ENCODE measurements at regions not wholly inside any gene's neighbourhood (a gene's known extent, or its start where the extent isn't known, plus 50 kb on each side); places are given as distances from the start of the nearest gene placed in this dataset.

- Histone ChIP-seq H2AK5ac (ENCODE audit: low read depth, low read length) (no peak overlapping the region), H3K14ac (ENCODE audit: insufficient read length) (no peak overlapping the region), H3K27ac (ENCODE audit: low read depth, low read length) (no peak overlapping the region), H3K79me1 (ENCODE audit: low read depth, low read length) (no peaks in the 10 kb centered on the region), H2AFZ (ENCODE audit: low read length) (no peak overlapping the region), H2BK20ac (ENCODE audit: low read length) (no peak overlapping the region), H2BK12ac (ENCODE audit: low read depth, low read length) (no peak overlapping the region), H4K5ac (ENCODE audit: insufficient read length, low read depth, low read length) (no peak overlapping the region), H3K4me3 (ENCODE audit: extremely low read depth in 1 of 4, insufficient read depth in 2 of 4, low read depth in 3 of 4, low read length in 4 of 4) (no peak overlapping the region), H3K79me2 (ENCODE audit: control insufficient read depth in 1 of 2, insufficient read depth in 2 of 2, low read length in 2 of 2) (no peaks in the 10 kb centered on the region), H4K8ac (ENCODE audit: extremely low read depth, insufficient read depth, low read length) (no peak overlapping the region), H3K4me2 (ENCODE audit: insufficient read depth in 1 of 2, low read depth in 2 of 2, low read length in 2 of 2) (no peak overlapping the region), H3K4ac (replicated peaks; ENCODE audit: insufficient read length, low read depth, low read length) (no peak overlapping the region), H2BK5ac (ENCODE audit: low read depth, low read length) (no peak overlapping the region), H3K9ac (replicated peaks in 1 of 4; ENCODE audit: extremely low read depth in 1 of 4, low read depth in 3 of 4, low read length in 3 of 4) (no peak overlapping the region), H2BK120ac (replicated peaks; ENCODE audit: low read depth, low read length) (no peak overlapping the region), H3K27me3 (replicated peaks in 1 of 4; ENCODE audit: control insufficient read depth in 3 of 4, extremely low read depth in 1 of 4, insufficient read depth in 3 of 4, low read length in 3 of 4) (no peaks in the 10 kb centered on the region), H3K9me3 (ENCODE audit: insufficient read depth in 2 of 2, low read depth in 1 of 2, low read length in 1 of 2) (peaks cover 4 to 11% of the 10 kb centered on the region in 2 experiments; a peak in 1 of 4 replicates), H2BK15ac (ENCODE audit: low read length) (no peak overlapping the region), H3K23ac (ENCODE audit: insufficient read length) (no peak overlapping the region), H3K56ac (replicated peaks; ENCODE audit: insufficient read length, low read depth, low read length) (no peak overlapping the region), H3K23me2 (ENCODE audit: low read depth, low read length) (no peaks in the 10 kb centered on the region), H3K4me1 (replicated peaks in 1 of 4; ENCODE audit: control insufficient read depth in 3 of 4, insufficient read depth in 4 of 4, low read length in 3 of 4) (peaks cover 0 to 4% (median 2%) of the 10 kb centered on the region in 4 experiments; a peak in 3 of 7 replicates), H4K20me1 (replicated peaks in 1 of 2; ENCODE audit: control insufficient read depth in 1 of 2, insufficient read depth in 2 of 2, low read length in 2 of 2) (no peaks in the 10 kb centered on the region), H3K18ac (ENCODE audit: extremely low read depth, low read length) (no peak overlapping the region), H3K36me3 (ENCODE audit: control insufficient read depth in 2 of 4, insufficient read depth in 4 of 4, low read length in 3 of 4) (peaks cover 0 to 4% (median 0%) of the 10 kb centered on the region in 4 experiments; a peak in 1 of 8 replicates), H4K91ac (replicated peaks; ENCODE audit: insufficient read length, low read length) (no peak overlapping the region)
- POLR2A ChIA-PET (ENCODE audit: partially characterized antibody) = interaction anchor here (0.8 to 1.3 kb wide), 4 partner anchors 9 to 101 kb away, joined by 3 to 4 read pairs (median 4); no protein-coding TSS in a partner anchor
- 79% methylated on average over 4 of the region's 4 CpGs; no CpG with 5 or more reads in 1 of the 2 experiments for WGBS, 2 experiments (ENCODE audit: extremely low coverage in 1 of 2, insufficient coverage in 1 of 2, insufficient read length in 1 of 2, insufficient replicate concordance in 2 of 2, low coverage in 1 of 2, low lambda C conversion rate in 2 of 2, missing lambda C conversion rate in 1 of 2)
- no peak for FAIRE-seq
- CTCF ChIA-PET (ENCODE audit: partially characterized antibody) = interaction anchor here (1.9 kb wide), 1 partner anchor 26 kb away, joined by 4 read pairs; no protein-coding TSS in a partner anchor
- DNase-seq (ENCODE audit: low read depth in 1 of 2, low spot score in 2 of 2) = no peak
- no peak for TF ChIP-seq ATF3 (IDR thresholded peaks at IDR 0.05; ENCODE audit: insufficient read depth, low read depth, low read length)
- TF ChIP-seq JUN (IDR thresholded peaks at IDR 0.05; ENCODE audit: low read depth, low read length) = no peak
- TF ChIP-seq CTCF (IDR thresholded peaks at IDR 0.05; ENCODE audit: control extremely low read depth in 1 of 3, insufficient read depth in 1 of 3, low read depth in 1 of 3, low read length in 3 of 3) = no peak
- TF ChIP-seq EZH2 (IDR thresholded peaks at IDR 0.05; ENCODE audit: low read depth, low read length, severe bottlenecking) = no peak
- TF ChIP-seq CTBP2 (IDR thresholded peaks at IDR 0.05; ENCODE audit: borderline replicate concordance, insufficient read depth, insufficient read length, low read length) = no peak
- no peak for TF ChIP-seq YY1 (IDR thresholded peaks at IDR 0.05; ENCODE audit: low read depth, low read length)
- TF ChIP-seq POU5F1 (IDR thresholded peaks at IDR 0.05; ENCODE audit: low read depth, low read length) = no peak
- TF ChIP-seq RXRA (IDR thresholded peaks at IDR 0.05; ENCODE audit: insufficient read depth, low read depth, low read length) = no peak
- no peak for TF ChIP-seq BACH1 (IDR thresholded peaks at IDR 0.05; ENCODE audit: low read length)
- no peak for TF ChIP-seq PHF8 (conservative IDR thresholded peaks at IDR 0.05; ENCODE audit: low read depth, low read length)
- no peak for TF ChIP-seq SIRT6 (IDR thresholded peaks at IDR 0.05; ENCODE audit: low read length)
Observed at GRCh38 chr12:46468813-46469212, 96.2 kb upstream of the SLC38A2 start.
